ENCODE measurements at regions not wholly inside any gene's neighbourhood (a gene's known extent, or its start where the extent isn't known, plus 50 kb on each side); places are given as distances from the start of the nearest gene placed in this dataset.

DNA sequence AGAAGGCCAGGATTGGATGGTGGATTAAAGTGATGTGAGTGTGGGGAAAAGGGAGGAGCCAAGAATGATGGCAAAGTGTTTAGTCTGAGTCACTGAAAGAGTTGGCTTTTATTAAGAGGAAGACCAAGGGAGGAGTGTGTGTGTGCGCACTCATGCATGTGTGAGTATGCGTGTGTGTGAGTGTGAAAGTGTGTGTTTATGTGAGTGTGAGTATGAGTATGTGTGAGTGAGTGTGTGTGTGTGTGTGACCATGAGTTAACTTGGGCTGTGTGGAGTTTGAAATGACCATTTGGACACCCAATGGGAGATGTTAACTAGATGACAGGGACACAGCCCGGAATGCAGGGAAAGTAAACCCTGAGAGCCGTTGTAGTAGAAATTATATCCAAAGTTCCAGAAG lies 57.6 kb upstream of the EYA2 start:
- TF ChIP-seq CTCF (IDR thresholded peaks at IDR 0.05; ENCODE audit: insufficient read depth, low read depth, low read length) (no peak), EZH2 (IDR thresholded peaks at IDR 0.05; ENCODE audit: insufficient read depth, low read length) (no peak)
